ENCODE measurements at regions not wholly inside any gene's neighbourhood (a gene's known extent, or its start where the extent isn't known, plus 50 kb on each side); places are given as distances from the start of the nearest gene placed in this dataset.

- Histone ChIP-seq H3K27ac (ENCODE audit: low read depth in 2 of 2, low read length in 2 of 2) (no peak overlapping the region), H3K36me3 (ENCODE audit: control insufficient read depth in 2 of 3, insufficient read depth in 3 of 3, low read length in 3 of 3) (no peaks in the 10 kb centered on the region), H3K27me3 (ENCODE audit: control insufficient read depth, insufficient read depth, low read length) (no peaks in the 10 kb centered on the region), H3K4me1 (ENCODE audit: control insufficient read depth in 2 of 3, insufficient read depth in 2 of 3, low read depth in 1 of 3, low read length in 3 of 3) (no peaks in the 10 kb centered on the region), H3K9me3 (ENCODE audit: control insufficient read depth in 2 of 3, insufficient read depth in 1 of 3, low read length in 3 of 3) (no peaks in the 10 kb centered on the region), H3K4me3 (ENCODE audit: low read length in 3 of 3) (no peak overlapping the region), H3K9ac (ENCODE audit: low read length in 3 of 3) (no peak overlapping the region)
- no peak for DNase-seq
- TF ChIP-seq CTCF (IDR thresholded peaks at IDR 0.05; ENCODE audit: borderline replicate concordance, extremely low read depth, insufficient read depth), result no peak
- FAIRE-seq, result no peak
- intact Hi-C loops (cut with DNase I), result no loop called here
Observed at GRCh38 chr13:39900106-39900750, 244.8 kb downstream of the COG6 start.

- no peak overlapping the region for H3K27ac ChIP-seq (ENCODE audit: low read depth in 2 of 2, low read length in 2 of 2)
- no peak overlapping the region for H3K4me3 ChIP-seq (ENCODE audit: low read length in 3 of 3)
- no peaks in the 10 kb centered on the region for H3K4me1 ChIP-seq (ENCODE audit: control insufficient read depth in 2 of 3, insufficient read depth in 2 of 3, low read depth in 1 of 3, low read length in 3 of 3)
- H3K9ac ChIP-seq (ENCODE audit: low read length in 3 of 3), result no peak overlapping the region
- no peaks in the 10 kb centered on the region for H3K27me3 ChIP-seq (ENCODE audit: control insufficient read depth, insufficient read depth, low read length)
- FAIRE-seq (no peak), DNase-seq (no peak)
- no peaks in the 10 kb centered on the region for H3K9me3 ChIP-seq (ENCODE audit: control insufficient read depth in 2 of 3, insufficient read depth in 1 of 3, low read length in 3 of 3)
- intact Hi-C loops (cut with DNase I), result no loop called here
- H3K36me3 ChIP-seq (ENCODE audit: control insufficient read depth in 2 of 3, insufficient read depth in 3 of 3, low read length in 3 of 3), result no peaks in the 10 kb centered on the region
- TF ChIP-seq CTCF (IDR thresholded peaks at IDR 0.05; ENCODE audit: borderline replicate concordance, extremely low read depth, insufficient read depth), result no peak
Observed at GRCh38 chr13:39904959-39905358, 249.5 kb downstream of the COG6 start.

- no peak for TF ChIP-seq CTCF (IDR thresholded peaks at IDR 0.05; ENCODE audit: borderline replicate concordance, extremely low read depth, insufficient read depth)
- intact Hi-C loops (cut with DNase I), result no loop called here
- no peaks in the 10 kb centered on the region for H3K9me3 ChIP-seq (ENCODE audit: control insufficient read depth in 2 of 3, insufficient read depth in 1 of 3, low read length in 3 of 3)
- H3K9ac ChIP-seq (ENCODE audit: low read length in 3 of 3), result no peak overlapping the region
- no peak overlapping the region for H3K4me3 ChIP-seq (ENCODE audit: low read length in 3 of 3)
- no peaks in the 10 kb centered on the region for H3K36me3 ChIP-seq (ENCODE audit: control insufficient read depth in 2 of 3, insufficient read depth in 3 of 3, low read length in 3 of 3)
- H3K27me3 ChIP-seq (ENCODE audit: control insufficient read depth, insufficient read depth, low read length), result no peaks in the 10 kb centered on the region
- no peaks in the 10 kb centered on the region for H3K4me1 ChIP-seq (ENCODE audit: control insufficient read depth in 2 of 3, insufficient read depth in 2 of 3, low read depth in 1 of 3, low read length in 3 of 3)
- no peak for FAIRE-seq
- no peak overlapping the region for H3K27ac ChIP-seq (ENCODE audit: low read depth in 2 of 2, low read length in 2 of 2)
- DNase-seq, result no peak
Observed at GRCh38 chr13:39909634-39910033, 254.2 kb downstream of the COG6 start.

GRCh38 chr13:39910041-39910440 is 254.6 kb downstream of the COG6 start:
- Histone ChIP-seq H3K4me1 (ENCODE audit: control insufficient read depth in 2 of 3, insufficient read depth in 2 of 3, low read depth in 1 of 3, low read length in 3 of 3) (no peaks in the 10 kb centered on the region), H3K36me3 (ENCODE audit: control insufficient read depth in 2 of 3, insufficient read depth in 3 of 3, low read length in 3 of 3) (no peaks in the 10 kb centered on the region), H3K4me3 (ENCODE audit: low read length in 3 of 3) (no peak overlapping the region), H3K9ac (ENCODE audit: low read length in 3 of 3) (no peak overlapping the region), H3K27ac (ENCODE audit: low read depth in 2 of 2, low read length in 2 of 2) (no peak overlapping the region), H3K27me3 (ENCODE audit: control insufficient read depth, insufficient read depth, low read length) (no peaks in the 10 kb centered on the region), H3K9me3 (ENCODE audit: control insufficient read depth in 2 of 3, insufficient read depth in 1 of 3, low read length in 3 of 3) (no peaks in the 10 kb centered on the region)
- FAIRE-seq (no peak), DNase-seq (no peak)
- TF ChIP-seq CTCF (IDR thresholded peaks at IDR 0.05; ENCODE audit: borderline replicate concordance, extremely low read depth, insufficient read depth), result no peak
- intact Hi-C loops (cut with DNase I), result no loop called here
